HG02623 (cell line): ENCODE measurements at regions not wholly inside any gene's neighbourhood (a gene's known extent, or its start where the extent isn't known, plus 50 kb on each side); places are given as distances from the start of the nearest gene placed in this dataset.
"Not testable (repeated sequence)": the region's sequence is repeated elsewhere in the genome, so short reads cannot be mapped to it uniquely, and the experiment has no call there.

Source experiments
- ATAC-seq: cut with Tn5 transposase; IDR thresholded peaks from one replicate; pipeline ENCODE4 v1.9.1; 2021; ENCODE audit warnings: moderate library complexity; ENCODE audit not compliant: unreplicated experiment

- ATAC-seq = no peak
These were observed 119.7 kb downstream of the GASK1B start for GRCh38 chr4:158053086-158053485.

- no peak for ATAC-seq
These were observed 121.2 kb downstream of the GASK1B start for GRCh38 chr4:158051401-158052235.

DNA sequence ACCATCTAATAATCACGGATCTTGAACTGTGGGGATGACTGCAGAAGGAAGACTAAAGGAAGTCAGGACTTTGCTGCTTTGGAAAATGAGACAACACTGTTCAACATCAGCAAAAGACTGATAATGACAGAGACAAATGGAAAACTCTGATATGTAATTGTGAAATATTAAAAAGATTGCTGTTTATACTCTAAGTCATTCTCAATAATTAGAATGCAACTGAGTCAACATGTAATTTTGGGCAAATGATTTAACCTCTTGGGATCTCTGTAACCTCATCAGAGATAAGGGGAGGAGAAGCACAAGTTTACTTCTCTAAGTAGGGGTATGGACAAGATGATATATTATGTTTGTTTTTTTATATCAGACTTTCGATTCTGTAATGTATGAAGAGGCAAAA, 121.9 kb downstream of the GASK1B start:
- ATAC-seq = no peak

DNA sequence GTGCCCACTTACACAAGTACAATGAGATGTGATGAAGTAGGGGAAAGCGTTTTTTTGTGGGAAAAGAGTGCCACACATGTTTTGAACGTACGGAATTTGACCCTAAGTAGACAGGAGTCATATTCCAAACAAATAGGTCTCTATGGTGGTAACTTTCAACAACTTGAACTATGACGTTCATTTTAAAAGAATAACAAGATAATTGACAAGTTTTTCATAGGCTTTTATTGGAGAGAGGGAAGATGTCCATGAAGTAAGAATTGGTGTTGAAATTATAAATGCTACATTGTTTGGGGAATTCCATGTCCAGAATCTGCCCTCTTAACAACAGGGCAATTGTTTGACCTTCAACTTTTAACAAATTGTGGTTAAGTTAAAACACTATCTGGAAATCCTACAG, 126.5 kb downstream of the GASK1B start:
- no peak for ATAC-seq

GRCh38 chr4:158043971-158044618, 128.7 kb downstream of the GASK1B start:
- no peak for ATAC-seq

DNA sequence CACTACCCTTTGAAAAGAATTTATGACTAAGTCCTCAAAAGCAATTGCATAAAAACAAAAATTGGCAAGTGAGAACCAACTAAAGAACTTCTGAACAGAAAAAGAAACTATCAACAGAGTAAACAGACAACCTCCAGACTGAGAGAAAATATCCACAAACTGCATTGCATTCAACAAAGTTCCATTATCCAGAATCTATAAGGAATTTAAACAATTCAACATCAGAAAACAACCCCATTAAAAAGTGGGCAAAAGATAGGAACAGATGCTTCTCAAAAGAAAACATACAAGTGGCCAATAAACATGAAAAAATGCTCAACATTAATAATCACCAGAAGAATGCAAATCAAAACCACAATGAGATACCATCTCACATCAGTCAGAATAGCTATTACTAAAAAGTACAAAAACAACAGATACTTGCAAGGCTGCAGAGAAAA, 130.2 kb downstream of the GASK1B start:
- ATAC-seq = no peak

DNA sequence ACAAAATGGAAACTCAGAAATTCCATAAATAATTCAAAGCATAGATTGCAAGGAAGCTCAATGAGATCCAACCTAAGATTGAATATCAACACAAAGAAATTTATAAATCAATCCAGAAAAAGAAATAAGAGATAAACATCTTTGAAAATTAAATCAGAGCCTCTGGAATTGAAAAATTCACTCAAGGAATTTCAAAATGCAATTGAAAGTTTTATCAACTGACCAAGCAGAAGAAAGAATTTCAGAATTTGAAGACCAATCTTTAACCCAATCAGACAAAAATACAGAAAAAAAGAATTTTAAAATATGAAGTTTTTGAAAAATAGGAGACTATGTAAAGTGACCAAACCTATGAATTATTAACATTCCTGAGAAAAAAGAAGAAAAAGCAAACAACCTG, 134.1 kb downstream of the GASK1B start:
- ATAC-seq = no peak

- ATAC-seq = no peak
These were observed 135.8 kb downstream of the GASK1B start for GRCh38 chr4:158036998-158037397.

DNA sequence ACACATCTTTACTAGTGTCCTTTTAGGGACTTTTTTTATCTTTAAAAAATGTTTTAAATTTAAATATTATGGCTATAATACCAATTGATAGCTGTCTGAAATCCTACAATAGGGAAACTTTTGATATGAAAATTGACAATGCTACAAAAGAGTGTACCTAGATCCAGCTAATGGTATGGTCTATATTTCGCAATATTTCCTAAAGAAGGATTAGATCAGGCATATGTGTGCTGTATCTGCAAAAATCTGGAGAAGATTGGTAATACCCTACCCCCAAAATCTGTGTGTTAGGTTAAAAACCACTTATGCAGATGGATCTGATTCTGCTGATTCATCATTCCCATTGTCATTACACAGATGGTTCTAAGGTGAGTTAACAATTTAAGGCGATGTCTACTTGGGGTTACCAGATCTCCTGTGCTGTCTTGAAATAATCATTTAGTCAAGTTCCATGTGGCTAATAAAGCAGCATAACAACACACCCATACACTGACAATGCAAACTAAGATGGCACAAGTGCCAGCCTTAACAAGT, 137.1 kb downstream of the GASK1B start:
- ATAC-seq = no peak

DNA sequence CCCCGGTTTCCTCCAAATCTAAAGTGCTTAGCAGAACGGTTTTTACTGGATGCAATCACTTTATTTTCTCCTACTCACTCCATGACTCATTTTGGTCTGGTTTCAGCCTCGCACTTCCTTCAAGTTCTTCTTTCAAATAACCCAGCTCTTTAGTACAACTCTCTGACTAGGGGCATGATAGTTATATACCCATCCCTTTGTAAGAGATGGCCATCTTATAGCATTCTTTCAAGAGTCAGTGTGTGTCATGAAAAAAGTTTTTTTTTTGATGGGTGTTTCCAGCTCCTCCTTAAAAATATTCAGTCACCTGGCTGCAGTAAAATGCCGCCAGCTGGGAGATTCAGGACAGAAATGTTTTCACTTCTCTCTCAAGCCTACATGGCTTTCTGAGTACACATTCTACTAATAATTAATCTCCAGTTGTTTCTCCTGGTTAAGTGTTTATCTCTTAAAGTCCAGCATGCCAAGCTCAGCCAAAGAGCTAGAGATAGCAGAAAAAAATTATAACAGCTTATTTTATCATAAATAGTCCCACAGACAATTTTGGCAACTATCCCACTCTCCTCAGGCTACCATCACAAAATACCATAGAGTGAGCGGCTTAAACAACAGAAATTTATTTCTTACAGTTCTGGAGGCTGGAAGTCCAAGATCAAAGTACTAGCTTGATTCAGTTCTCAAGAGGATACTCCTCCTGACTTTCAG, 139.3 kb downstream of the GASK1B start:
- no peak for ATAC-seq

DNA sequence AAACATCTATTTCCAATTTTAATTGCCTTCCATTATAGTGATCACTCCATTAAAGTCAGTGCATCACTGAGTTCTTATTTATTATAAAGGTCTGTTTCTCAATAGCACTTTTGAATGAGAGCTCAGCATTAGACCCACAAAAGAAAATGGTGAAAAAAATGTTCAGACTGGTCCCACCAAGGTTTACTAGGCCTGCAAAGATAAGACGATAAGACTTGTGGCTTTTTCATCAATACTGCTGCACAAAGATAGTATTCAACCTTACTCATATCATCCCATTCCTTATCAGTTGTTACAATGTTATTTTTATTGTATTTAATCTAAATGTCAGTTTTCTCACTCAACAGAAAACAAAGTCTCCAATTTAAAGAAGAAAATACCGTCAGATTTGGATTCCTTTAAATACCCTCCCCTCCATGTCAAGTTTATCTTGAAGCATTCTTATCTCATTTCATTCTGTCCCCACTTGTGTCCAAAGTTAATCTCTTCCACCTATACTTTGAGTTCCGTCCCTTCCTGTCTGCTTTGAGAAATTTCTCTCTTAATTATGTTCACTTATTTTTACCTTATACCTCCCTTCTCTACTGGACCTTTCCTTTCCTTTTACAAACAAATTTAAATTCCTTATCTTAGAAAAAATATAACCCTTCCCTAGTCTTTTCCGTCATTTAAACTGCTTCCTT, 140.0 kb downstream of the GASK1B start:
- ATAC-seq = no peak

DNA sequence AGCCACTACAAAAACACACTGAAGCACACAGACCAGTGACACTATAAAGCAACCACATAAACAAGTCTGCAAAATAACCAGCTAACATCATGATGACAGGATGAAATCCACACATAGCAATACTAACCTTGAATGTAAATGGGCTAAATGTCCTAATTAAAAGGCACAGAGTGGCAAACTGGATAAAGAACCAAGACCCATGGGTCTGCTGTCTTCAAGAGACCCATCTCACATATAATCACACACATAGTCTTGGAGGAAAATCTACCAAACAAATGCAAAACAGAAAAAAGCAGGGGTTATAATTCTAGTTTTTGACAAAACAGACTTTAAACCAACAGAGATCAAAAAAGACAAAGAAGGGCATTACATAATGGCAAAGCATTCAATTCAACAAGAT, 144.4 kb downstream of the GASK1B start:
- not testable (repeated sequence) for ATAC-seq

GRCh38 chr4:158025131-158025530, 147.7 kb downstream of the GASK1B start:
- no peak for ATAC-seq

GRCh38 chr4:158020734-158021346, 152.0 kb downstream of the GASK1B start:
- ATAC-seq = no peak

GRCh38 chr4:158020176-158020575, 152.6 kb downstream of the GASK1B start:
- no peak for ATAC-seq

DNA sequence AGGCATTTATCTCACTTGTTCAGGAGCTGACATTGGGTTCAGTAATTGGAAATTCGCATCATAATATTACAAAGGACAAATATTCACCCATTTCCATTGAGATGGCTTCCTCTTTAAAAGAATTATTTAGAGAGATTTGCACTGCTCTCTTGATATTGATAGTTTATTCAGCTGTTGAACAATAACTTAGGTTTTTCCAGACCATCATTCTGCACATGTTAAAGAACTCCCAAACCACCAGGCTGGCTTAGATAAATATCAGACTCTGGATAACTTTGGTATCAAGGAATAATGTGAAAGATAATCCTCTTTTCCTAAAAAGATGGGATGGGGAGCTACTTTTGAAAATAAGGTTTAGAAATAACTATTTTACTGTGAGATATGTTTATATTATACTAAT, 154.0 kb downstream of the GASK1B start:
- ATAC-seq = no peak

DNA sequence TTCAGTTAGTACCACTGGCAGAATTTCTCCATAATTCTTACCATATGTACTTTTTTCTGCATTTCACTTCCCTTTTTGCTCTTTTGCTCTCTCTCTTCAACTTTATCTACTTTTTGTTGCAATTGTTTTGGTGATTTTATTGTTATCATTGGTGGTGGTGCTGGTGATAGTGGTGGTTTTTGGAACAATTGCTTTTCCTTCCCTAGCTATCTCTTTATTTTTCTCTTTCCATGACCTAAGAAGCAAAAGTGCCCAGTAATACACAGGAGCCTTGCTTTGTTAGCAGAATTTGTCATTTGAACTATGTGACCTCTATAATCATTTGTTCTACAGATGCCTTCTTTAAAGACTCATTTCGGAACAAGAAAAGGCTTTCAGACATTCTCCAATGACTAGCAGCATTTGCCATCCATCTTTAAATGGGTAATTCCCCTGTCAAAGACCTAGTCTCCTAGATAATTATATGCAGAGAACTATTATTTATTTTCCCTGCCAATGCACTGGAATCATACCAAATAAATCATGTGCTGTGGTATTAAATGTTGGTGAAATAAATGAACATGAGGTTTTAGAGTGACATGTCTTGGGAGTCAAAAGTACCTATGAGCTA, 154.5 kb downstream of the GASK1B start:
- no peak for ATAC-seq

DNA sequence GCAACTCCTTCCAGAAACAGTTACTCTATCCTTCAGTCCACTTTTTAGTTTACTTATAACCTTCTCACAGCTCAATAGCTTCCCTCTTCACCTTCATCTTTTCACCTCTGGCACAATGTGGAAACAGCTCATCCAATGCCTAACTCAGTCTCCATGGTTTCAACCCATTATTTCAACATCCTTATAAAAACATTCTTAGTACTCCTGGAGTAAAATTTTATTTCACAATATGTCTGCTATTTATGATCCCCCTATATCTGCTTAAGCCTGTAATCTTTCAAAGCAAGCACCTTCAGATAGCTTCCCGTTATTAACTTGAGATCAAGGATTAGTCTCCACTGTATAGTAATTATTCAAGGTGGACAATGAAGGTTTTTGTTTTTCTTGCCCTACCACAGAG, 156.3 kb downstream of the GASK1B start:
- no peak for ATAC-seq

DNA sequence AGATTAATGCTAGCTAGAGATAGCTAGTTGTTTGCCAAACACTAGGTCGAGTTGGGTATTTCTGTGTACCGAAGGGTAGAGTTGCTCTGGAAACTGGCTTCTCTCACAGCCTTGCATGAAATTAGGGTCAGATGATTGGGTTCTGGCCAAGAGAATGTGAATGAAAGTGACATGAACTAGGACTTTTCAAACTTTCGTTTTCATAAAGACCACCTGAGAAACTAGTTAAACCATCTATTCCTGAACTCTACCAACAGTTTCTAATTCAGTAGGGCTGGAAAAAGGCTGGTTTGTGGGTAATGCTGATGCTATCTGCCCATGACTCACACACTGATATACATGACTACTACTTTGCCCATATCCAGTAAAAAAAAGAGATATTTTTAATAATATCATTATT, 157.6 kb downstream of the GASK1B start:
- no peak for ATAC-seq

- ATAC-seq = no peak
These were observed 159.0 kb downstream of the GASK1B start for GRCh38 chr4:158013858-158014257.
